PC-3 (cell line): ENCODE measurements at regions not wholly inside any gene's neighbourhood (a gene's known extent, or its start where the extent isn't known, plus 50 kb on each side); places are given as distances from the start of the nearest gene placed in this dataset.
"Not testable (repeated sequence)": the region's sequence is repeated elsewhere in the genome, so short reads cannot be mapped to it uniquely, and the experiment has no call there.

Experiments
- ATAC-seq: fragments of 200-7000 bp; cut with Tn5 transposase; 2 replicates; pipeline ENCODE4 v1.9.1; 2020; ENCODE audit warnings: mild to moderate bottlenecking, moderate library complexity
- BruUV-seq: library from RNA; stranded (reverse); fragments of 400-500 nt; replicated peaks from 2 replicates; lab custom pipeline; 2021; lab: Mats Ljungman, UMichigan
- CTCF ChIA-PET: fragments of 300-600 bp; sonication (Branson Sonifier 250); formaldehyde crosslinking; loops from one replicate; lab custom pipeline; 2022; ENCODE audit warnings: antibody characterized with exemption; lab: Charles Lee
- POLR2A ChIA-PET: fragments of 300-600 bp; sonication (Branson Sonifier 250); formaldehyde crosslinking; loops from one replicate; lab custom pipeline; 2022; ENCODE audit warnings: antibody characterized with exemption; ENCODE audit not compliant: unreplicated experiment; lab: Charles Lee
- DNase-seq: peaks from one replicate; pipeline ENCODE4 v3.0.0-alpha.2; 2015
- H2AFZ ChIP-seq: fragments of 300-600 bp; sonication (generic); 2 replicates; pipeline ENCODE4 v1.6.0; 2016; ENCODE audit warnings: antibody characterized with exemption, low read length
- H3F3A ChIP-seq: fragments of 300-600 bp; sonication (generic); one replicate; pipeline ENCODE4 v1.6.0; 2017; ENCODE audit warnings: antibody characterized with exemption, low read length, control low read depth, mild to moderate bottlenecking; ENCODE audit not compliant: unreplicated experiment
- H3K27ac ChIP-seq: fragments of 300-600 bp; sonication (generic); 2 replicates; pipeline ENCODE4 v1.5.1; 2016; ENCODE audit warnings: mild to moderate bottlenecking, low read length
- H3K27me3 ChIP-seq: fragments of 300-600 bp; sonication (generic); 2 replicates; pipeline ENCODE4 v1.6.1; 2016; ENCODE audit warnings: low read length, mixed read lengths
- H3K36me3 ChIP-seq: fragments of 300-600 bp; sonication (generic); 2 replicates; pipeline ENCODE4 v1.6.1; 2016; ENCODE audit warnings: low read depth, mixed run types, low read length, mixed read lengths
- H3K4me1 ChIP-seq: fragments of 300-600 bp; sonication (generic); 2 replicates; pipeline ENCODE4 v1.5.1; 2016; ENCODE audit warnings: low read length; ENCODE audit not compliant: insufficient read depth
- H3K4me2 ChIP-seq: fragments of 300-600 bp; sonication (generic); 2 replicates; pipeline ENCODE4 v1.6.0; 2016; ENCODE audit warnings: low read length
- H3K4me3 ChIP-seq: fragments of 300-600 bp; sonication (generic); 2 replicates; pipeline ENCODE4 v1.5.1; 2016; ENCODE audit warnings: mild to moderate bottlenecking, low read length, mixed read lengths
- H3K79me2 ChIP-seq: fragments of 300-600 bp; sonication (generic); 2 replicates; pipeline ENCODE4 v1.6.1; 2017; ENCODE audit warnings: low read length, mixed read lengths
- H3K9ac ChIP-seq: fragments of 300-600 bp; sonication (generic); 2 replicates; pipeline ENCODE4 v1.6.0; 2016; ENCODE audit warnings: mild to moderate bottlenecking, low read length
- H3K9me2 ChIP-seq: fragments of 300-600 bp; sonication (generic); replicated peaks from 2 replicates; pipeline ENCODE4 v1.6.1; 2016; ENCODE audit warnings: mixed run types, low read length, mixed read lengths
- H3K9me3 ChIP-seq: fragments of 300-600 bp; sonication (generic); 2 replicates; pipeline ENCODE4 v1.6.1; 2016; ENCODE audit warnings: low read length, mixed read lengths
- H4K20me1 ChIP-seq: fragments of 300-600 bp; sonication (generic); 2 replicates; pipeline ENCODE4 v1.6.1; 2016; ENCODE audit warnings: low read length, mixed read lengths
- EZH2 ChIP-seq: fragments of 300-600 bp; sonication (generic); IDR thresholded peaks from one replicate; pipeline ENCODE4 v1.6.1; 2017; ENCODE audit warnings: antibody characterized with exemption, mild to moderate bottlenecking, low read length; ENCODE audit not compliant: unreplicated experiment
- EZH2phosphoT487 ChIP-seq: fragments of 300-600 bp; sonication (generic); IDR thresholded peaks from 2 replicates; pipeline ENCODE4 v1.6.1; 2018; ENCODE audit warnings: mild to moderate bottlenecking, antibody characterized with exemption, low read length, borderline replicate concordance
- intact Hi-C: fragments of 100-400 bp; cut with micrococcal nuclease; formaldehyde crosslinking; loops from 2 replicates; pipeline ENCODE4 v1.9.0; 2023
- TF ChIP-seq, protein P1 (sequence below): fragments of 300-600 bp; sonication (generic); conservative IDR thresholded peaks from 2 replicates; pipeline ENCODE4 v1.5.1; 2017; ENCODE audit warnings: antibody characterized with exemption, low read depth, mild to moderate bottlenecking, low read length

DNA sequence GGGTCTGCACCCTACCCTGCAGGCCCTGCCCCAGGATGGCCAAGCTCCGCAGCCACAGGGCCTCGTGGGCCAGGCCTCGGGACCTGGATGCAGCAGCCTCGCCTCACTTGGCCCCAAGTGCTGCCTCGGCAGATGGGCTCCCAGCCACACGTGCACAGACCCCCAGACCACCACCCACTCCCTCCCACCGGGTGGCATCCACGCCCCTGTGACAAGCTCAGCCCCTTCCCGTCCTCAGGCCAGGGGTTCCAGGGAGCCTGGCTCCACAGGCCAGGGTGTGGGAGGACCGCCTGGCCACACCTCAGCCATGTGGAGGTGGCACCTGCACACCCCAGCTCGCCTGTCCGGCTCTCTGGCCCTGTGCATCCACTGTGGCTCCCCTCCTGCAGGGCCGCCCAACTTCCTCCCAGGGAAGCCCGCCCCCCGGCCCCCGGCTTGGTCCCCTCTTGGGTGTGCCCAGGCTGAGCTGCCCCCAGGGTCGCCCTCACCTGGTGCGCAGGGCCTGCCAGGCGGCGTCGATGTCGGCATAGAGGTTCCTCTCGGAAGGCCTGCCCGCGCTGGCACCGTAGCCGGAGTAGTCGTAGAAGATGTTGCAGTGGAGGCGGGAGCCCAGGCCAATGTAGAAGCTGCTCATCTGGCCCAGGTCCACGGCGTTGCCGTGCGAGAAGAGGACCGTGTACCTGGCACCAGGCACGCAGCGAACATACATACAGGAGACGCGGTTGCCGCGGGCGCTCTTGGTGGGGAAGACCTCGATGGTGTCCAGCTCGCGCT, 127.4 kb upstream of the VPREB1 start:
- H3K79me2 ChIP-seq, H3F3A ChIP-seq, H3K9me2 ChIP-seq, DNase-seq, BruUV-seq, intact Hi-C loops, ATAC-seq, H3K27me3 ChIP-seq, H3K4me3 ChIP-seq, CTCF ChIA-PET, H3K4me1 ChIP-seq, H3K36me3 ChIP-seq, H4K20me1 ChIP-seq, H3K9me3 ChIP-seq, H3K4me2 ChIP-seq, H3K9ac ChIP-seq, H2AFZ ChIP-seq, POLR2A ChIA-PET, H3K27ac ChIP-seq: not testable (repeated sequence)

DNA sequence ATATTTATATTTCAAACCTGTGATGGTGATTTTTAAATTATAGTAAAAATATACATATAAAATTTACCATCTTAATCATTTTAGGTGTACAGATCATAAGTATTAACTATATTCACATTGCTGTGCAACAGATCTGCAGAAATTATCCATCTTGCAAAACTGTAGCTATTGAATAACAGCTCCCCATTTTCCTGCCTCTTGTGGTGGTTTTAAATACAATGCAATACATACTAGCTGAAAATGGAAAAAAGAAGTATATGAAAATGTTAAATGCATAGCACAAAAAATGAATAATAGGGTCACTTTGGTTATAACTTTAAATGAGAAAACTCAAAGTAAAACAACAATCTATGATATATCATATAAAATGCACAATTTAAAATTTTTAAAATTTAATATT, 130.9 kb upstream of the VPREB1 start:
- CTCF ChIA-PET = interaction anchor here (0.7 kb wide), 1 partner anchor 37 kb away, joined by 3 read pairs; no protein-coding TSS in a partner anchor
- TF ChIP-seq EZH2phosphoT487 = no peak
- TF ChIP-seq, protein P1, sequence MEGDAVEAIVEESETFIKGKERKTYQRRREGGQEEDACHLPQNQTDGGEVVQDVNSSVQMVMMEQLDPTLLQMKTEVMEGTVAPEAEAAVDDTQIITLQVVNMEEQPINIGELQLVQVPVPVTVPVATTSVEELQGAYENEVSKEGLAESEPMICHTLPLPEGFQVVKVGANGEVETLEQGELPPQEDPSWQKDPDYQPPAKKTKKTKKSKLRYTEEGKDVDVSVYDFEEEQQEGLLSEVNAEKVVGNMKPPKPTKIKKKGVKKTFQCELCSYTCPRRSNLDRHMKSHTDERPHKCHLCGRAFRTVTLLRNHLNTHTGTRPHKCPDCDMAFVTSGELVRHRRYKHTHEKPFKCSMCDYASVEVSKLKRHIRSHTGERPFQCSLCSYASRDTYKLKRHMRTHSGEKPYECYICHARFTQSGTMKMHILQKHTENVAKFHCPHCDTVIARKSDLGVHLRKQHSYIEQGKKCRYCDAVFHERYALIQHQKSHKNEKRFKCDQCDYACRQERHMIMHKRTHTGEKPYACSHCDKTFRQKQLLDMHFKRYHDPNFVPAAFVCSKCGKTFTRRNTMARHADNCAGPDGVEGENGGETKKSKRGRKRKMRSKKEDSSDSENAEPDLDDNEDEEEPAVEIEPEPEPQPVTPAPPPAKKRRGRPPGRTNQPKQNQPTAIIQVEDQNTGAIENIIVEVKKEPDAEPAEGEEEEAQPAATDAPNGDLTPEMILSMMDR = no peak
- TF ChIP-seq EZH2 = no peak

DNA sequence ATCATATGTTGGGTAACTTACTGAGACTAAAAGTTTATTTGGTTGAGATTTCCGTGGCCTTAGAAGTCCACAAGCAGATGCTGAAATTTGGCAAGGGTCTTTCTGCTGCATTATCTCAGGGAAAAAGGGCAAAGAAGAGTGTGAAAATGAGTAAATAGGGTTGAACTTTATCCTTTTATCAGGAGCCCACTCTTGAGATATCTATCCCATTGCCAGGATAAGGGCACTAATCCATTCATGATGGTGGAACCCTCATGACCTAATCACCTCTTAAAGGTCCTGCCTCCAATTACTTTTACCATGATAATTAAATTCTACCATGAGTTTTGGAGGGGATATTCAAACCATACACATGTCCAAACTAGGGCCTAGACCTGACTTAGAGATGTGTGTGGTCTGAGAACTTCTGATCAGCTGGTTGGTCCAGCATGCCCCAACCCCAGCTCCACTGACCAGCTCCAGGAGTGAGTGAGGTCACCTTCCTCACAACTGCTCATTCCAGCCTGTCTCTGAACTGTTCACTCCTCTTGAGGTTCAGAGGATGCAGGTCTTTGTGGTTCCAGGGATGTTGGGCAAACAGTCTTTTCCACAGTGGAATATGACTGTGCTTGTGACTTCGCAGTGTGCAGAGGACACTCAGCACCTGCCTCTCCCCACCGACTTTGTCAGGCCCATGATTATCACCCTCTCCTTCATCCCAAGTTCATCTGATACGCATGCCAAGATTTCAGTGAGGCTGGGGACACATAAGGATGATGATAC, 130.1 kb upstream of the TOP3B start:
- intact Hi-C loops = loop anchor here (5.0 kb wide), 1 partner anchor 35 kb away; no protein-coding TSS in a partner anchor
- CTCF ChIA-PET = no interaction called here
- H3K36me3 ChIP-seq = no peaks in the 10 kb centered on the region
- no peak overlapping the region for H3K9ac ChIP-seq
- H3F3A ChIP-seq = no peaks in the 10 kb centered on the region
- no peak for TF ChIP-seq EZH2phosphoT487
- no peak for TF ChIP-seq EZH2
- TF ChIP-seq, protein P1 = no peak
- ATAC-seq (no peak), DNase-seq (no peak)
- no peaks in the 10 kb centered on the region for H3K79me2 ChIP-seq
- H3K4me3 ChIP-seq = no peak overlapping the region
- no peak overlapping the region for H2AFZ ChIP-seq
- H3K27me3 ChIP-seq = no peaks in the 10 kb centered on the region
- POLR2A ChIA-PET = no interaction called here
- H3K4me2 ChIP-seq = no peak overlapping the region
- peaks cover 26% of the 10 kb centered on the region for H3K4me1 ChIP-seq
- H3K9me2 ChIP-seq = no peaks in the 10 kb centered on the region
- no peaks in the 10 kb centered on the region for H3K9me3 ChIP-seq
- BruUV-seq = no TSS peak
- H4K20me1 ChIP-seq = no peaks in the 10 kb centered on the region
- H3K27ac ChIP-seq = no peak overlapping the region

More for the DNA sequence above, 130.9 kb upstream of the VPREB1 start:
- no peaks in the 10 kb centered on the region for H3K79me2 ChIP-seq
- no peak overlapping the region for H2AFZ ChIP-seq
- H3K27me3 ChIP-seq = no peaks in the 10 kb centered on the region
- H3K9ac ChIP-seq = no peak overlapping the region
- no peak overlapping the region for H3K27ac ChIP-seq
- no peaks in the 10 kb centered on the region for H3F3A ChIP-seq
- no peaks in the 10 kb centered on the region for H3K9me3 ChIP-seq
- POLR2A ChIA-PET = no interaction called here
- H3K4me1 ChIP-seq = peaks cover 26% of the 10 kb centered on the region
- no peak for DNase-seq
- H4K20me1 ChIP-seq = no peaks in the 10 kb centered on the region
- no peaks in the 10 kb centered on the region for H3K36me3 ChIP-seq
- no peak overlapping the region for H3K4me2 ChIP-seq
- ATAC-seq = no peak
- no TSS peak for BruUV-seq
- intact Hi-C loops = loop anchor here (5.0 kb wide), 1 partner anchor 34 kb away; no protein-coding TSS in a partner anchor
- H3K4me3 ChIP-seq = no peak overlapping the region
- H3K9me2 ChIP-seq = no peaks in the 10 kb centered on the region
